HG02970 (cell line): ENCODE measurements at regions not wholly inside any gene's neighbourhood (a gene's known extent, or its start where the extent isn't known, plus 50 kb on each side); places are given as distances from the start of the nearest gene placed in this dataset.
"Not testable (repeated sequence)": the region's sequence is repeated elsewhere in the genome, so short reads cannot be mapped to it uniquely, and the experiment has no call there.

Experiments used
- ATAC-seq: cut with Tn5 transposase; IDR thresholded peaks from one replicate; pipeline ENCODE4 v1.9.1; 2021; ENCODE audit warnings: mild to moderate bottlenecking, moderate library complexity, moderate number of reproducible peaks; ENCODE audit not compliant: unreplicated experiment, low FRiP score

DNA sequence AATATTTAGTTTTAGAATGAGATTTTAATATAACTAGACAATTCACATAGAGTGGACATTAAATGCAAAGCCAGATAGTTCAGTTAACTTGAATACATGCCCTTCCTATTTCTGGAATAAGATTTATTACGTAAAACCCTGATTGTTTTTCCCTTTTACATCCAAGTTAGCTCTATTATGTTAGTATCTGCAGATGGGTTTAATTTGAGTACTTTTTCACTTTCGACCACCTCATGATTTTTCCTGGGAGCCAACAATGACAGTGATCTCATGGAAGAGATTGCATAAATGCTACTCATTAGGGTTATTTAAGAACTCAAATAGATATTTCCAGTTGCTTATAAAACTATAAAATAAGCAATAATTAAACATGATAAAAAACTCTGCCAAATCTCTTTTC is 199.4 kb upstream of the PTGFR start:
- no peak for ATAC-seq

DNA sequence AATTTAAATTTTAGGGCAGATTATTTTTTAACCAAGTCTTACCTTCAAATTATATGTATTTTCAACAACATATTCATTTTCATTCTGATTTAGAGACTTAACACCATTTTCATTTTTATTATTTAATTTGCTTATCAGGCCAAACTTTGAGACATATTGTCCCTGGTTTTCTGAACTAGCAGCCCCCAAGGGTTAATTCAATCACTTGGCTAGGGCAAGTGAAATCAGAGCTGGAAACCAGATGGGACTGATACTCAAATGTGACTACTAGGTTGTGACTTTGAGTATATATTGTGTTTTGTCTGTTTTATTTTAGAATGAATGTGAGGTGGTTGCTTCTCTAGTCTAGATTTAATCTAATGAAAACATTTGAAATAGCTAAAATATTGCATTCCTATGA is 198.9 kb upstream of the PTGFR start:
- ATAC-seq, result no peak

DNA sequence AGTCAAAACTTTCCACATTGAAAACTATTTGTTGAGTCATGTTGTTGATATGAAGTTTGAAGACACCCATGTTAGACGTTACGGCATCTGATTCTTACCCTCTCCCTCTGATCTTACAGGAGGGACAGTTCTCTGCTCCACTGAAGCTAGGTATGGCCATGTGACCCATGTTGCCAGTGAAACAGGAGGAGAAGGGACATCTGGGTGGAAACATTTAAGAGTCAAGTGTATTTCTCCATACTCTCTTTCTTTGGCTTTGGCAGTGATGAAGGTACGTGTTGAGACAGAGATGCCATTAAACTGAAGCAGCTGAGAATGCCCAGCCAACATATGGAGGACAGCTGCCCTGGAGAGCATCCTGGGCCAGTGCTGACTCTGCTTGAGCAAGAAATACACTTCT is 198.4 kb upstream of the PTGFR start:
- ATAC-seq, result no peak

- no peak for ATAC-seq
Observed at GRCh38 chr1:78297836-78298235, 192.9 kb upstream of the PTGFR start.

DNA sequence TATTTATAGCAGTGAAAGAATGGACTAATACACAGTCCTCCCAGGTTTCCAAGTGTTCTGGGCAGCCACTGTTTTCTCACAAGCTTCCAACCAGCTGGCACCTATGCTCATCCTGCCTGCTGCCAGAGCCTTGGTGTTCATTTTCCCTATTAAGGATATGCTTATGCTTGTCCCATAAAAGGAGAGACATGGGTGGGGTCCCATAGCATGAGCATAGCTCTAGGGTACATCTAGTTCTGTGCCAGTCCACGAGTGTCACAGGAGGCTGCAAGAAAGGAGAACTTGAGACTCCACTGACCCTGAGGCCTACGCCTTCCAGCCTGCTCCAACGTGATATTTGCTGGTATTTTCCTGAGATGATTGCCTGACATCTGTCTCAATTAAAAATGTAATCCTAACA is 192.4 kb upstream of the PTGFR start:
- no peak for ATAC-seq

GRCh38 chr1:78301141-78301540 is 189.6 kb upstream of the PTGFR start:
- no peak for ATAC-seq

DNA sequence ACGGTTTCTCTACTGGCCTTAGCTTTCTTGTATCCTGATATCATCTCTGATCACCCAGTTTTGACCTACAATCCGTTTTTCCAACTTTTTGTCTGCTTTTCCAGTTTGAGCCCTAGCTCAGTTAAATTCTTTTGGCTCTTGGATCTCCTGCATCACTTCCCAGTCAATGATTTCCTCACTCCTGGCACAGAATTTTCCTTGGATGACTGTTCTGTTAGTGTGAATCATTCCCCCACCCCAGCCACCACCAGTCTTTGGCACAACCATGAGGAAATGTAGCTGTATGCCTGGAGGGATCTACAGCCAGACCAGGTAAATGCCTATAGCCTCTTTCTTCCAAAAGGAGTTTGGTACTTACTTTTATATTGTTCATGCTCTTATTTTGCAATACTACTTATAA is 187.2 kb upstream of the PTGFR start:
- no peak for ATAC-seq

- no peak for ATAC-seq
Observed at GRCh38 chr1:78304341-78304740, 186.4 kb upstream of the PTGFR start.

GRCh38 chr1:78304761-78305160 is 186.0 kb upstream of the PTGFR start:
- ATAC-seq, result no peak

- ATAC-seq, result not testable (repeated sequence)
Observed at GRCh38 chr1:78310261-78310660, 180.5 kb upstream of the PTGFR start.

GRCh38 chr1:78318011-78318410 is 172.8 kb upstream of the PTGFR start:
- ATAC-seq, result no peak

GRCh38 chr1:78319603-78320002 is 171.2 kb upstream of the PTGFR start:
- ATAC-seq, result no peak

DNA sequence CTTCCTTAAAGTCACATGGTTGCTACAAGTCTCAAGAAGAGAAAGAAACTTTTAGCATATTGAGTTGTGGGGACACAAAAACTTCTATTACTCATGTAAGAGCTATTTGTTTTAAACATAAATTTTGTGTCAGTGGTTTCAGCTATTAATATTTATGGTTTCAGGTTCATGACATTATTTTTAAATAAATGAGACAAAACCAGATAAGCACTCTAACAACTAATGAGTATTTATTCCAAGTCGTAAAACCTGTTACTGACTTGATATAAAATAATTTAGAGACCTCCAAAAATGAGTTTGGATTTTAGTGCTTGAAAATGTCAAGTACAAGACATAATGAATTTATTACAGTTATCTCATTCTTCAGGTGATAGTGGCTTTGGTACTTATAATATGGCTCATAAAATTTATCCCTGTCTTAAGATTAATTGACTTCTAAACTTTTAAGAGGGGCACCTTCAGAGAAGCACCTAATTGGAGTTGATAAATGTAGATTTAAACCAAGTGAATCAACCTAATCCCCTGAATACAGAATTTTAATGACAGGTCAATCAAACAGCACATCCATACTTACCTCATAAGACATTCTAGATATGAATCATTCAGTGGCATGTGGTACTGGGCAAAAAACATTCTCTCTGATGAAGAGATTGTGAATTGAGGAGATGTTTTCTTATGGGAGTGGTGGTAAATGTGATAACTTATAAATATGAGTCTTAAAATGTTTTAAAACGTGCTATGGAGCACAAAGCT is 167.7 kb upstream of the PTGFR start:
- ATAC-seq, result no peak

GRCh38 chr1:78325293-78325692 is 165.5 kb upstream of the PTGFR start:
- no peak for ATAC-seq

GRCh38 chr1:78329475-78329874 is 161.3 kb upstream of the PTGFR start:
- no peak for ATAC-seq

DNA sequence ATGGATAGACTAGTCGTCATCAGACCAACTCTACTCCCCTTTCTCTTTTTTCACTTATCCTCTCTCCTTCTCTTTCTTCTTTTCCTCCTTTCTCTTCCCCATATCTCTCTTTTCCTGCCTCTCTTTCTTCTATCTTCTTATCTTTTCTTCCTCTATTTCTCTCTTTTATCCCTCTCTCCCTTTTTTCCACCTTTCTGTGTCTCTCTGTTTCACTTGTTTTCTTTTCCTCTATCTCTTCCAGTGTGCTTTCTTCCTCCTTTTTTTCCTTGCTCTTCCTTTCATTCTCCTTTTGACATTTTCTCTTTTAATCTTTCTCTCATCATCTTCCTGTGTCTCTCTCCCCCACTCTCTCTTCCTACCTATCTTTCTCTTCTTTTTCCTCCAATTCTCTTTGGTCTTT is 159.0 kb upstream of the PTGFR start:
- no peak for ATAC-seq

DNA sequence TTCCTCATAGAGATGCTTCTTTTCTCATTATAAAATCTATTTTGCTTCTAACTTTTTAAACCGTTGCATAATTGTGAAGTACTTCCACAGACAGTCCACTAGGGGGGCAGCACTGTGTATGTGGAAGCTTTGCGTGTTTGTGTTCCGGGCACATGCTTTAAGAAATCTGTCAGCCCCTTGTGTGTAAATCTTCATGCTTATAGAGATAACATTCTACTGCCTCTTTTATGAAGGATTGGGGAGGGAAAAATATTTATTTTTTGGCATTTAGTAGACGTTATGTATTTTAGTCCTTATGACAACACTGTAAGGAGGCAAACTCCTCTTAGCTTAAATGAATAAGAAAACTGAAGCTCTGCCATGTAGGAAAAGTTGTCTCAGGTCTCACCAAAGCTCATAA is 157.3 kb upstream of the PTGFR start:
- peak; percentile 86 for ATAC-seq

GRCh38 chr1:78334114-78334513 is 156.7 kb upstream of the PTGFR start:
- no peak for ATAC-seq

GRCh38 chr1:78334952-78335351 is 155.8 kb upstream of the PTGFR start:
- no peak for ATAC-seq

- ATAC-seq, result not testable (repeated sequence)
Observed at GRCh38 chr1:78336751-78337150, 154.0 kb upstream of the PTGFR start.

DNA sequence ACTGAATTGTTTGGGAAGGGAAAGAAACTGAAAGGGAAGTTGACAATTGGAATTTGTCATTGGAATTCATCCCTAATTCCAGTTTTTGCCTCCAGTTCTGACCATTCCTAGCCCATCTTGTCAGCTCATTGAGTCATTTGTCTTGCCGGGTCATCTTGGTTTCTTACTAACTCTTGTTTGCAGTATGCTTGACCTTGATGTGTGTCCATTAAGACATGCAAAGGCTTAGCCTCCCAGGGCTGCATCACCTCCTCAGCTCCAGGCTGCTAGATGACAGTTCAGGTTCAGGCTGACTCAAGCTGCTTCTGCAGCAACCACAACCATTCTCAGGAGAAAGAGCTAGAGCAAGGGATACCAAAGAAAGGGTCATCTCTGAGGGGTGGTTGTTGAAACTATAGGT is 151.3 kb upstream of the PTGFR start:
- ATAC-seq, result no peak

DNA sequence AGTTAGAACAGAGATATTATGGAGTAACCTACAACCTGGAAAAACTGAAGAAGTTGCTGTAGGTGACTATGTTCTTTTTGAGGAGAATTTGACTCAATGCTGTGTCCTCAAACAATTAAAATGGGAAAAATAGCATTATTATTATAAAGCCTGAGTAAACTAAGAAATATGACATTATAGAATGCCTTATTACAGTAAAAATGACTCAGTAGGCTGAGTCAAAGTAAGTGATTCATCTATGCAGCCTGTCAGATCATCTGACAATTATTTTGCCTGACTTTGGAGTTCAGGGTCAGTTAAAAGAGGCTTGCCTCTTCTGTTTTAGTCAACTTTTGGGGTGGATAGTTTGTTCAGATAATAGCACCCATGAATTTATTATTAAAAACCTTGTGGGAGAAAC is 150.8 kb upstream of the PTGFR start:
- no peak for ATAC-seq
